ENCODE measurements at regions not wholly inside any gene's neighbourhood (a gene's known extent, or its start where the extent isn't known, plus 50 kb on each side); places are given as distances from the start of the nearest gene placed in this dataset.

- H3K79me2 ChIP-seq, result no peaks in the 10 kb centered on the region
- H3K36me3 ChIP-seq (ENCODE audit: control insufficient read depth, insufficient read depth, low read length), result no peaks in the 10 kb centered on the region
- H3K4me1 ChIP-seq, result no peaks in the 10 kb centered on the region
- H3K9me3 ChIP-seq (ENCODE audit: control insufficient read depth, low read length), result no peaks in the 10 kb centered on the region
- TF ChIP-seq CTCF (IDR thresholded peaks at IDR 0.05), result no peak
- no peak overlapping the region for H3K9ac ChIP-seq
- H2AFZ ChIP-seq, result no peak overlapping the region
- no peaks in the 10 kb centered on the region for H3K27me3 ChIP-seq (ENCODE audit: control insufficient read depth, insufficient read depth, low read length)
- H3K4me2 ChIP-seq (ENCODE audit: low read length), result no peak overlapping the region
- no peak overlapping the region for H3K4me3 ChIP-seq (ENCODE audit: low read depth, low read length)
- no peak overlapping the region for H3K27ac ChIP-seq
Measured at GRCh38 chr2:147460155-147460554, 384.7 kb upstream of the ACVR2A start.

- Histone ChIP-seq H3K4me2 (ENCODE audit: low read length) (no peak overlapping the region), H3K4me3 (ENCODE audit: low read depth, low read length) (no peak overlapping the region), H3K36me3 (ENCODE audit: control insufficient read depth, insufficient read depth, low read length) (no peaks in the 10 kb centered on the region), H2AFZ (no peak overlapping the region), H3K4me1 (no peaks in the 10 kb centered on the region), H3K27me3 (ENCODE audit: control insufficient read depth, insufficient read depth, low read length) (no peaks in the 10 kb centered on the region), H3K9me3 (ENCODE audit: control insufficient read depth, low read length) (no peaks in the 10 kb centered on the region), H3K27ac (no peak overlapping the region), H3K79me2 (no peaks in the 10 kb centered on the region), H3K9ac (no peak overlapping the region)
- no peak for TF ChIP-seq CTCF (IDR thresholded peaks at IDR 0.05)
Measured at GRCh38 chr2:147456779-147457178, 388.1 kb upstream of the ACVR2A start.

GRCh38 chr2:147451902-147452515 lies 392.8 kb upstream of the ACVR2A start:
- Histone ChIP-seq H3K4me1 (no peaks in the 10 kb centered on the region), H3K36me3 (ENCODE audit: control insufficient read depth, insufficient read depth, low read length) (no peaks in the 10 kb centered on the region), H3K9ac (no peak overlapping the region), H3K9me3 (ENCODE audit: control insufficient read depth, low read length) (no peaks in the 10 kb centered on the region), H3K27ac (no peak overlapping the region), H3K4me2 (ENCODE audit: low read length) (no peak overlapping the region), H2AFZ (no peak overlapping the region), H3K27me3 (ENCODE audit: control insufficient read depth, insufficient read depth, low read length) (no peaks in the 10 kb centered on the region), H3K79me2 (no peaks in the 10 kb centered on the region), H3K4me3 (ENCODE audit: low read depth, low read length) (no peak overlapping the region)
- no peak for TF ChIP-seq CTCF (IDR thresholded peaks at IDR 0.05)

- Histone ChIP-seq H3K27me3 (ENCODE audit: control insufficient read depth, insufficient read depth, low read length) (no peaks in the 10 kb centered on the region), H3K79me2 (no peaks in the 10 kb centered on the region)
- TF ChIP-seq CTCF (IDR thresholded peaks at IDR 0.05), result no peak
Measured at GRCh38 chr2:147450661-147451510, 393.9 kb upstream of the ACVR2A start.

More at GRCh38 chr2:147450661-147451510, 393.9 kb upstream of the ACVR2A start:
- Histone ChIP-seq H3K27ac (no peak overlapping the region), H2AFZ (no peak overlapping the region), H3K4me3 (ENCODE audit: low read depth, low read length) (no peak overlapping the region), H3K4me1 (no peaks in the 10 kb centered on the region), H3K4me2 (ENCODE audit: low read length) (no peak overlapping the region), H3K36me3 (ENCODE audit: control insufficient read depth, insufficient read depth, low read length) (no peaks in the 10 kb centered on the region), H3K9me3 (ENCODE audit: control insufficient read depth, low read length) (no peaks in the 10 kb centered on the region), H3K9ac (no peak overlapping the region)

Measured in parathyroid adenoma (tissue), 2 donors.